Mesenchymal stem cell (in vitro differentiated cells and primary cell): ENCODE measurements at regions not wholly inside any gene's neighbourhood (a gene's known extent, or its start where the extent isn't known, plus 50 kb on each side); places are given as distances from the start of the nearest gene placed in this dataset.

Experiments used
- DNase-seq: peaks from one replicate; pipeline ENCODE4 v3.0.0-alpha.2; 2013
- H2AFZ ChIP-seq: one replicate; pipeline ENCODE4 v1.6.1; 2013; ENCODE audit warnings: low read depth, mild to moderate bottlenecking, control low read depth, inconsistent platforms, low read length, moderate library complexity
- H2AK5ac ChIP-seq: 2 replicates; pipeline ENCODE4 v1.6.1; 2013; ENCODE audit warnings: low read length, moderate library complexity, mild to moderate bottlenecking, inconsistent platforms; ENCODE audit not compliant: severe bottlenecking
- H2BK120ac ChIP-seq: one replicate; pipeline ENCODE4 v1.6.1; 2013; ENCODE audit warnings: low read depth, mild to moderate bottlenecking, inconsistent platforms, low read length, moderate library complexity
- H2BK12ac ChIP-seq, 2 experiments: one replicate each; pipeline ENCODE4 v1.6.1; 2013; ENCODE audit warnings: inconsistent platforms in 2 of 2, low read length in 2 of 2, mild to moderate bottlenecking in 2 of 2, moderate library complexity in 2 of 2, control low read depth in 1 of 2
- H2BK15ac ChIP-seq: one replicate; pipeline ENCODE4 v1.6.1; 2013; ENCODE audit warnings: mild to moderate bottlenecking, low read depth, inconsistent platforms; ENCODE audit not compliant: poor library complexity, severe bottlenecking
- H2BK5ac ChIP-seq: 2 replicates; pipeline ENCODE4 v1.6.1; 2013; ENCODE audit warnings: low read depth, mild to moderate bottlenecking, low read length, control low read depth, inconsistent platforms; ENCODE audit not compliant: poor library complexity, severe bottlenecking
- H3K14ac ChIP-seq, 2 experiments: one replicate each; pipeline ENCODE4 v1.6.1; 2013; ENCODE audit warnings: inconsistent platforms in 2 of 2, low read length in 2 of 2, control low read depth in 1 of 2, mild to moderate bottlenecking in 1 of 2, moderate library complexity in 1 of 2
- H3K18ac ChIP-seq, 2 experiments: one replicate each; pipeline ENCODE4 v1.6.1; 2013; ENCODE audit warnings: inconsistent platforms in 2 of 2, low read length in 2 of 2, control low read depth in 1 of 2, low read depth in 1 of 2, mild to moderate bottlenecking in 1 of 2
- H3K23ac ChIP-seq, 2 experiments: one replicate each; pipeline ENCODE4 v1.6.1; 2013; ENCODE audit warnings: inconsistent platforms in 2 of 2, low read length in 2 of 2, mild to moderate bottlenecking in 2 of 2, moderate library complexity in 2 of 2, control low read depth in 1 of 2
- H3K27ac ChIP-seq: 2 replicates; pipeline ENCODE4 v1.5.1; 2013; ENCODE audit warnings: mild to moderate bottlenecking, moderate library complexity, low read length, control low read depth, inconsistent platforms; ENCODE audit not compliant: poor library complexity, severe bottlenecking
- H3K27me3 ChIP-seq, 2 experiments: 2 replicates each; pipeline versions ENCODE4 v1.6.1 to v1.7.0; 2013; ENCODE audit warnings: low read length in 2 of 2, mild to moderate bottlenecking in 2 of 2, moderate library complexity in 2 of 2, control low read depth in 1 of 2, inconsistent platforms in 1 of 2; ENCODE audit not compliant: control insufficient read depth in 1 of 2, insufficient read depth in 1 of 2
- H3K36me3 ChIP-seq, 2 experiments: 2 replicates each; pipeline versions ENCODE4 v1.6.1 to v1.7.0; 2013; ENCODE audit warnings: low read length in 2 of 2, control low read depth in 1 of 2, inconsistent platforms in 1 of 2, low read depth in 1 of 2, mild to moderate bottlenecking in 1 of 2; ENCODE audit not compliant: insufficient read depth in 2 of 2, control insufficient read depth in 1 of 2
- H3K4ac ChIP-seq, 2 experiments: one replicate each; pipeline ENCODE4 v1.6.1; 2013; ENCODE audit warnings: inconsistent platforms in 2 of 2, low read length in 2 of 2, mild to moderate bottlenecking in 2 of 2, moderate library complexity in 2 of 2, control low read depth in 1 of 2, low read depth in 1 of 2
- H3K4me1 ChIP-seq: 2 replicates; pipeline ENCODE4 v1.6.1; 2013; ENCODE audit warnings: low read depth, low read length, control low read depth; ENCODE audit not compliant: control insufficient read depth, insufficient read depth
- H3K4me2 ChIP-seq: 2 replicates; pipeline ENCODE4 v1.6.1; 2013; ENCODE audit warnings: low read length, mild to moderate bottlenecking, inconsistent platforms; ENCODE audit not compliant: poor library complexity, severe bottlenecking
- H3K4me3 ChIP-seq, 2 experiments: 2 replicates each; pipeline versions ENCODE4 v1.5.1 to v1.7.0; 2013; ENCODE audit warnings: low read length in 2 of 2, mild to moderate bottlenecking in 2 of 2, control low read depth in 1 of 2, low read depth in 1 of 2; ENCODE audit not compliant: insufficient read depth in 1 of 2
- H3K79me1 ChIP-seq: replicated peaks from 2 replicates; pipeline ENCODE4 v1.6.1; 2013; ENCODE audit warnings: mild to moderate bottlenecking, control low read depth, low read length, inconsistent platforms; ENCODE audit not compliant: poor library complexity, severe bottlenecking
- H3K9ac ChIP-seq: 2 replicates; pipeline ENCODE4 v1.7.0; 2013; ENCODE audit warnings: mild to moderate bottlenecking, low read length, moderate library complexity
- H3K9me3 ChIP-seq: 2 replicates; pipeline ENCODE4 v1.7.0; 2013; ENCODE audit warnings: mild to moderate bottlenecking, low read length; ENCODE audit not compliant: control insufficient read depth
- H4K8ac ChIP-seq: one replicate; pipeline ENCODE4 v1.6.1; 2013; ENCODE audit warnings: inconsistent platforms, mild to moderate bottlenecking, low read length, moderate library complexity
- H4K91ac ChIP-seq: one replicate; pipeline ENCODE4 v1.6.1; 2013; ENCODE audit warnings: mild to moderate bottlenecking, low read length, inconsistent platforms
- WGBS: methylation state at CpG from one replicate; pipeline ENCODE4 v1.1.7; 2013; ENCODE audit warnings: mixed read lengths; 5-methylcytosine and 5-hydroxymethylcytosine counted together

- Histone ChIP-seq H4K8ac (no peak overlapping the region), H3K4me1 (no peaks in the 10 kb centered on the region), H3K36me3 (no peaks in the 10 kb centered on the region), H2BK15ac (no peak overlapping the region), H2BK120ac (no peak overlapping the region), H3K9ac (no peak overlapping the region), H3K79me1 (no peaks in the 10 kb centered on the region), H2AFZ (no peak overlapping the region), H3K18ac (no peak overlapping the region), H2BK12ac (no peak overlapping the region), H3K23ac (no peak overlapping the region), H3K4ac (no peak overlapping the region), H3K4me3 (no peak overlapping the region), H3K14ac (no peak overlapping the region), H2AK5ac (no peak overlapping the region), H3K9me3 (peaks cover 3% of the 10 kb centered on the region), H3K4me2 (no peak overlapping the region), H2BK5ac (no peak overlapping the region), H3K27me3 (no peaks in the 10 kb centered on the region), H4K91ac (no peak overlapping the region), H3K27ac (no peak overlapping the region)
- WGBS: no CpG with 5 or more reads among the region's 1 CpG
- no peak for DNase-seq
Measured at GRCh38 chr3:67288466-67289106, 290.5 kb downstream of the KBTBD8 start.

GRCh38 chr3:67289626-67290025 is 291.5 kb downstream of the KBTBD8 start:
- Histone ChIP-seq H3K9me3 (peaks cover 3% of the 10 kb centered on the region), H3K4ac (no peak overlapping the region), H3K18ac (no peak overlapping the region), H3K27me3 (no peaks in the 10 kb centered on the region), H2AK5ac (no peak overlapping the region), H3K23ac (no peak overlapping the region), H2AFZ (no peak overlapping the region), H4K91ac (no peak overlapping the region), H3K27ac (no peak overlapping the region), H2BK15ac (no peak overlapping the region), H3K14ac (no peak overlapping the region), H2BK120ac (no peak overlapping the region), H3K4me3 (no peak overlapping the region), H3K9ac (no peak overlapping the region), H4K8ac (no peak overlapping the region), H3K4me2 (no peak overlapping the region), H3K79me1 (no peaks in the 10 kb centered on the region), H3K4me1 (no peaks in the 10 kb centered on the region), H3K36me3 (no peaks in the 10 kb centered on the region), H2BK12ac (no peak overlapping the region), H2BK5ac (no peak overlapping the region)
- WGBS: no CpG with 5 or more reads among the region's 1 CpG
- DNase-seq: no peak

- no peak overlapping the region for H4K8ac ChIP-seq
- H3K18ac ChIP-seq: no peak overlapping the region
- no peaks in the 10 kb centered on the region for H3K36me3 ChIP-seq
- H2BK15ac ChIP-seq: no peak overlapping the region
- no peaks in the 10 kb centered on the region for H3K79me1 ChIP-seq
- no peak overlapping the region for H2AK5ac ChIP-seq
- no peak overlapping the region for H3K27ac ChIP-seq
- no peaks in the 10 kb centered on the region for H3K27me3 ChIP-seq
- H3K4ac ChIP-seq: no peak overlapping the region
- H2BK12ac ChIP-seq: no peak overlapping the region
- no peaks in the 10 kb centered on the region for H3K4me1 ChIP-seq
- WGBS: 85% methylated on average over 3 of the region's 4 CpGs
- H4K91ac ChIP-seq: no peak overlapping the region
- H3K4me2 ChIP-seq: no peak overlapping the region
- DNase-seq: no peak
- no peak overlapping the region for H3K9ac ChIP-seq
- H2BK120ac ChIP-seq: no peak overlapping the region
- no peak overlapping the region for H2BK5ac ChIP-seq
- H3K4me3 ChIP-seq: no peak overlapping the region
- no peaks in the 10 kb centered on the region for H3K9me3 ChIP-seq
- H3K23ac ChIP-seq: no peak overlapping the region
- H2AFZ ChIP-seq: no peak overlapping the region
- H3K14ac ChIP-seq: no peak overlapping the region
Measured at GRCh38 chr3:67290438-67290837, 292.3 kb downstream of the KBTBD8 start.

GRCh38 chr3:67291287-67292252 is 293.5 kb downstream of the KBTBD8 start:
- no peak overlapping the region for H4K8ac ChIP-seq
- no peak overlapping the region for H3K27ac ChIP-seq
- H3K14ac ChIP-seq: no peak overlapping the region
- no peaks in the 10 kb centered on the region for H3K36me3 ChIP-seq
- no peaks in the 10 kb centered on the region for H3K79me1 ChIP-seq
- DNase-seq: no peak
- no peak overlapping the region for H3K23ac ChIP-seq
- no peak overlapping the region for H4K91ac ChIP-seq
- 68% methylated on average over 10 of the region's 11 CpGs for WGBS
- H3K18ac ChIP-seq: no peak overlapping the region
- H2BK5ac ChIP-seq: no peak overlapping the region
- no peaks in the 10 kb centered on the region for H3K9me3 ChIP-seq
- H3K27me3 ChIP-seq: no peaks in the 10 kb centered on the region
- H3K4me2 ChIP-seq: no peak overlapping the region
- H2BK12ac ChIP-seq: no peak overlapping the region
- no peak overlapping the region for H2AFZ ChIP-seq
- no peaks in the 10 kb centered on the region for H3K4me1 ChIP-seq
- no peak overlapping the region for H3K4ac ChIP-seq
- H2BK120ac ChIP-seq: no peak overlapping the region
- no peak overlapping the region for H2AK5ac ChIP-seq
- no peak overlapping the region for H3K4me3 ChIP-seq
- no peak overlapping the region for H2BK15ac ChIP-seq
- H3K9ac ChIP-seq: no peak overlapping the region
